HL-60/S4 treated with retinoic acid at 250 ng/mL for 4 days and 3 days (cell line): ENCODE measurements at regions not wholly inside any gene's neighbourhood (a gene's known extent, or its start where the extent isn't known, plus 50 kb on each side); places are given as distances from the start of the nearest gene placed in this dataset.
"Not testable (repeated sequence)": the region's sequence is repeated elsewhere in the genome, so short reads cannot be mapped to it uniquely, and the experiment has no call there.

Source experiments
- in situ Hi-C: fragments of 300-500 bp; cut with MboI; formaldehyde crosslinking; loops from 2 replicates; pipeline ENCODE4 v1.7.0; 2022; ENCODE audit warnings: low sequenced_read_pairs

DNA sequence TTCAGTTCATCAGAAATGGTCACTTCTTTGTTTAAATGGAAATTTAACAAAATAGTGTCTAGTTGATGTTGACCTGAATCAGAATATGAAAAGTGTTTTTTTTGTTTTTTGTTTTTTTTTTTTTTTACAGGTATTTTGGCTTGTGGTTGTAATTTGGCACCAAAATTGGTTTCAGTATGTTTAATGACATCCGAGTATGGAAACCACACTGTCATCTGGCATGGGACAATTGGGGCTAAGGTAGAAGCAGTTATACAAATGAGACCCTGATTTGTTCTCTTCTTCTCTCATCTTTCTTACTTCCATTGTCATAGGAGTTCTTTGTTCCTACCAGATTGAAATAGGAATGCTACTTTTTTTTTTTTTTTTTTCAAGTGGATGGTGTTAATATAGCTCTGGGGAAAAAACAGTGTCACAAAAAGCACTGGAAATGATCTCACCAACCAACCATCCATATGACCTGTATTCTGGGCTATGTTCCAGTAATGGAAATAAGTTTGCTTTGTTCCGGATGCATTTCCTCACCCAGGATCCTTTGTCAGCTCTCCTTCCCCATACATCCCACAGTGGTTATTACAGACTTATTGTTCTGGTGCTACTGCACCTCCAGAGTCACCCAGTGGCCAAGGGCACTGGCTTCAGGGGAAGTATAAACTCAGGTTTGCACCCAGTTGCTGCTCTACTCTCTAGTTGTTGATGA lies 95.8 kb downstream of the ATXN3L start:
- in situ Hi-C loops, result no loop called here

DNA sequence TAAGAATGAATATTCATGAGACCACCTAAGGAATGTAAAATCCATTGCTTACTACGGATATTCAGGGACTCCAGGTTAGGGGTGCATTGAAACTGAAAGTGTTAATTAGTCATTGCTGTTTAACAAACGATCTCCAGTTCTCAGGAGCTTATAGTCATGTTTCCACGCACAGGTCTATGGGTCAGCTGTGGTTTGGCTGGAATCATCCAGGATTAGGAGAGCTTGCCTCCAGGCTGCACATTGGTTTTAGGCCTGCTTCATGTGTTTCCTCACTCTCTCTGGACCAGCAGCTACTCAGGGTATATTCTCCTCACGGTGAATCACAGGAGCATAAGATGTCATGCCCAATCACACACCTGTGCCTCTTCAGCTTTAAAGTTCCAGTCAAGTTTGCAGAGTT lies 98.9 kb downstream of the ATXN3L start:
- in situ Hi-C loops, result no loop called here

DNA sequence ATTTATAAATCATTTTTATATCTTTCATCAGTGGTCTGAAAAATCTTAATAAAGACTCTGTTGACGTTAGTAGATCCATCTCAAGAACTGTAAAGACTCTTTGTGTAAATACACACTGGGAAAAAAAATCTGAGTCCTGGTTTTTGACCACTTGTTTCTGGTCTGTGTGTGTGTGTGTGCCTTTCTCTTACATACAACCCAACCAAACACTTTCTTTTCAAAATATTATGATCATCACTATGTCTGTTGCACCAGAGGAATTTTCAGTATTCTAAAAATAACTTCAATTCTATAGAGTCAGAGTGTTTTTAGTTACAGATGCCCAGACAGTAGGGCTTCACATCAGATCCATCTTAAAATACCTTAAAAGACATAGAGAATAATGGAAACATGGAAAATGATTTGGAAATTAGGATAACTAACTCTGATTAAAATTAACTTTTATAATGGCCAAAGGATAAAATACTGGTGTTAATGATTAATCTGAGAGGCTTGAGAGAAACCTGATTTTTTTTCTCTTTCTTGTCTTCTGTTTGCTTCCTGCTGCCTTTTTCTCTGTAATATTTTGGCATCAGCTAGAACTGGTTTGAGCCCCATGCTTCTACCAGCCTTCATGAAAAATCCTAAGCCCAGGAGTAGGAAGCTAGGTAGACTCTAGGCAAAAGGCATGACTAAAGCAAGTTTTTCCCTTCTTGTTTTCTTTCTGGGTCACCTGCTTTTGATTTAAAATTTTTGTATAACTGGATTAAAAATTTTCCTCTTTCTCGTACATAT lies 99.7 kb downstream of the ATXN3L start:
- in situ Hi-C loops, result no loop called here

DNA sequence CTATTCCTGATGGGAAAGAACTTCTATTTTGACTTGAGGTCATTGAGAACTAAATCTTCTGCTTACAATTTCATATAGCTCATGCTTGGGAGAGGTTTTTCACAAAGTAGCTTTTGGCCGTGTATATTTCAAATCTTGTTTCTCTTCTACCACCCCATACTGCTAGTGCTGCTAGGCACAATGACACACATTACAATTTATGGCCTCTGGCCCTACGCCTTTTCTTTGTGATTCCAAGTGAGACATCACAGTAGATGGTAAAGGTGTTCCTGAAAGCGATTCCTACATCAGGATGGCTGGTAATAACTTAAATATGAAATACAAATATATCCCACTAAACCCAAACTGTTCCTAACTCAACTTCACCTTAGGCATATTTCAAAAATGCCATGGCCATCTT lies 101.1 kb downstream of the ATXN3L start:
- in situ Hi-C loops, result no loop called here

DNA sequence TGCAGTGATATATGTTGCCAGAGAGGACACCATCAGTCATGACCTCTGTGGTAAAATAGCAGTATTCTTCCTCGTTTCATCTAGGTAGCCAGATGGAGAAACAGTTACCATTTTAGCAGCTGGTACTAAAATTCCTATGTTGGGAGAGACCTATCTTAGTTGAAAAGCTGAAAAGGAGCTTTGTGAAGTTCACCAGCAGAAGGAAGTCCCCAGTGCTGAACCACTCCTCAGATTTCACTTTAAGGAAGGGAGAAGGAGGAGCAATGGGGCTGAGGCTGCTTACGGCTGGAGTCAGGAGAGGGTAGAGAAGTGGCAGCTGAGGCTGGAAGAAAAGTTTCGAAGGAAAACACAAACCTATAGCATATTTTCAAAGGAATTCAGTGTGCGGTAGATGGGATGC lies 103.7 kb downstream of the ATXN3L start:
- in situ Hi-C loops, result no loop called here

DNA sequence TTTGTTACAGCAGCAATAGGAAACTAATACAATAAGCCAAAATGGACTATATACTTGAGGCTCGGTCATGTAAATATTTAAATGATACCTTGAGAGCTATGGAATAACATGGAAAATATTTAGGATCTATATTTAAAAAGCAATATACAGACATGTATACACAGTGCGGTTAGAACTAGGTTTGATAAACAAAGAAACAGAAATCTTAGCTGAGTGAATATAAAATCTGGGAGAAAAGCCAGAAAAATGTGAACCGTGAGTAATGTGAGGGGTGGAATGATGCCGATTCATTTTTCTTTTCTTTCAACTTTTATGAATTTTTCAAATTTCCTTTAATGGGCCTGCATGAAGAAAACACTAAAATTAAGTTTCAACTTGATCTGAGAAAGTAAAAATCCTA lies 104.1 kb downstream of the ATXN3L start:
- in situ Hi-C loops, result no loop called here

DNA sequence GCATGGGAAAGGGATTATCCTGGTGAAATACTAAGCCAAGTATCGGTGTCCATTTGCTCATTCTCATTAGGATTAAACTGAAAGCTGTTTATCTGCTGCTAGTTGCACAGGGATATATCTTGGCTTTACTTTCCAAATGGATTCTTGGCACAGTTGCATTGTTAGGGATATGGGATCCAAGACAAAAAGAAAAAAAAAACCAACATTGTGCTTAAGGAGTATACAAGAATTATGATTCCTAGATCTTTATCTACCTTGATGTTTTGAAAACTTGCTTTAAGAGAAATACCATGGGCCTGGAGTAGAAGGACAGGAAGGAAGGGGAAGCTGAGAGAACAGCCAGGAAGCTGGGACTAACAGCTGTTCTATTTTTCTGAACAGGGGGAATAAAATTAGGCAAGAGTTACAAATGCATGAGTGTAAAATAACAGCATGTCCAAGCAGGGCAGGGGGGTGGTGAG lies 107.6 kb downstream of the ATXN3L start:
- in situ Hi-C loops, result no loop called here

DNA sequence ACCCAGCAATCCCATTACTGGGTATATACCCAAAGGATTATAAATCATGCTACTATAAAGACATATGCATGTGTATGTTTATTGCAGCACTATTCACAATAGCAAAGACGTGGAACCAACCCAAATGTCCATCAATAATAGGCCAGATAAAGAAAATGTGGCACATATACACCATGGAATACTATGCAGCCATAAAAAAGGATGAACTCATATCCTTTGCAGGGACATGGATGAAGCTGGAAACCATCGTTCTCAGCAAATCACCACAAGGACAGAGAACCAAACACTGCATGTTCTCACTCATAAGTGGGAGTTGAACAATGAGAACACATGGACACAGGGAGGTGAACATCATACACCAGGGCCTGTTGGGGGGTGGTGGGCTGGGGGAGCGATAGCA lies 109.7 kb downstream of the ATXN3L start:
- in situ Hi-C loops, result not testable (repeated sequence)

DNA sequence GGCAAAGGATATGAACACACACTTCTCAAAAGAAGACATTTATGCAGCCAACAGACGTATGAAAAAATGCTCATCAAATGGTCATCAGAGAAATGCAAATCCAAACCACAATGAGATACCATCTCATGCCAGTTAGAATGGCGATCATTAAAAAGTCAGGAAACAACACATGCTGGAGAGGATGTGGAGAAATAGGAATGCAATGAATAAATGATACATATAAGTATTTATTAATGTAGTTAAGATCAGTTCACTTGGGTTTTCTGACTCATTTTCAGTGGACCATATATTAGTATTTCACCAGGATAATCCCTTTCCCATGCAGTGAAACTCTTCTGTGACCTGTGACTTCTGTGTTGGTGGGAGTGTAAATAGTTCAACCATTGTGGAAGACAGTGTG lies 110.1 kb downstream of the ATXN3L start:
- in situ Hi-C loops, result not testable (repeated sequence)

DNA sequence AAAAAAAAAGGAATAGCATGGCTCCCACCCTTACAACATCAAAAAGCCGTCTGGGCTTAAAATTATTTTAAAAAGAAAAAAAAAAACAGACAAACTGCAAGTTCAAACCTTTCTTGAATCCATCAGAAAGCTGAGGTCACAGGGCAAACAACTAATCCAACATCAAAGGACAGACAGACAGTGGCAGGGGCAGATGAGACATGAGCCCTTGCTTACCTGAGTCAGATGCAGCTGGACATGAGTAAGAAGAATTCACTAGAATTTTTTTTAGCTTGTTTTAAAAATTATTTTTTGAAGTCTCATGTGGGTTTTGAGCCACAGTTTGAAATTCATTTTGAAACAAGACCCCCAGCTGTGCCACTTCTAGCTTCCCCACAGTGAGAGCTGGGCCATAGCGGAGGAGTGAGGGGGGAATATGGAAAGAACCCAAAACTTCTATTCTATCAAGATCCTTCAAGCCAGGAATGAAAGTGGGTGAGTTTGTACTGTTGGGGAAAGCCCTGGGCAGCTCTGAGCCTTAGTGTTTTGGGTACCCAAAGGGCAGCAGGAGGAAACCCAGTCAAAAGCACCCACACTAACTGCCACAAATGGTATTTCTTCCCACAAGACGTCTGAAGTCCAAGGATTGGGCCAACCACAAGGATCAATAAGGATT lies 111.4 kb downstream of the ATXN3L start:
- in situ Hi-C loops, result no loop called here

DNA sequence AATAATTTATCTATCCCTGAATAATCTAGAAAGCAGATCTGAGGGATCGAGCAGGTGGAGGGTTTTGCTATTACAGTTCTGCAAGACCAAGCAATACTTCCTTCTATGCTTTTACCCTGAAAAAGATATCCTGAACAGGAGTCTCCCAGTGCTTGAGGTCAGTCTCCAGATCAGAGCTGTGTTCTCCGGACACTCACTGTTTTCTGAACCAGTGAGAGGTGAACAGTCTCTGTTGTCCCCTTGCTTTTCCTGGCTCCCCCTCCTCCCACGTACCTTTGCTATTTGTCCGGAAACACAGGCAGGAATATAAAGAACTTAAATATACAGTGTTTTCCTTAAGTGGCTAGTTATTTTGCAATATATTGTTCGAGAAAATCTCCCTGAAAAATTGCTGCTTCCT lies 116.6 kb downstream of the ATXN3L start:
- in situ Hi-C loops, result no loop called here

DNA sequence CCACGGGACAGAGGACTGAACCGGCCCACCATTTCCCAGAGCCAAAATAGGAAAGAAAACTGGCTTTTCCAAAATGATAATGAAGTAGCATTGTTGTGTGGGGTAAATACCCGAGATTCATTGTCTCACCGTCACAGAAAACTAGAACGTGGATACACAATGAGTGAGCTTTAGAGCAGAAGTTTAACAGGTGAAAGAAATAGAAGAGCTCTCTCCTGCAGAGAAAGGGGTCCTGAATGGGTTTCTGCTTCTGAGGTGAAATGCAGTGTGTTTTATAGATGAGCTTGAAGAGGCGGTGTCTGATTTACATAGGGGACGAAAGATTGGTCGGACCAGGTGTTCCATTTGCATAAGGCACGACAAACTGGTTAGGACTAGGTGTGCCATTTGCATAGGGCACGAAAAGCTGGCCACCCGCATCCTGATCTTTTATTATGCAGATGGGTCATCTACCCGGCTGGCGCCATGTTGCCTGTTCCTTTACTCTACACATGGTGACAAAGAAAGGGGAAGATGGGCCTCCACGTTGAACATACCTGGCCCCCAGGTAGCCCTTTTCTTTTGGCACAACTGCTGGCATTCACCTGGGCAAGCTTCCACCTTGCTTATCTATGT lies 118.1 kb downstream of the ATXN3L start:
- in situ Hi-C loops, result no loop called here

DNA sequence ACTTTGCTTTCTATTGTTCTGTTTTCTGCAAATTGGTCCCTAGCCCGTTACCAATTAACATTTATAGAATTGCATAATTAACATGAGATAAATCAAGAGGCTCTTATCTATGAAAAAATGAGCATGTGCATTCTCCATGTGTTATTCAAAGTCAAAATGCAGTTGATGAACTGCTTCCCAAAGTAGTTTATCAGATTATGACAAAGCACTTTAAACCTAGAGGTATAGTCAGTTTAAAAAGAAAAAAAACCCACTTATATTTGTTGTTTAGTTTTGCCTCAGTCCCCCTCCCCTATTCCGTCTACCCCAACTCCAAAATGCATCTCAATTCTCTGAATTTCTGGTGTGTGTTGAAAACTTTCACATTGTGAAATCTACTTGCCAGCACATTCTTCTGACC lies 119.5 kb downstream of the ATXN3L start:
- in situ Hi-C loops, result no loop called here

DNA sequence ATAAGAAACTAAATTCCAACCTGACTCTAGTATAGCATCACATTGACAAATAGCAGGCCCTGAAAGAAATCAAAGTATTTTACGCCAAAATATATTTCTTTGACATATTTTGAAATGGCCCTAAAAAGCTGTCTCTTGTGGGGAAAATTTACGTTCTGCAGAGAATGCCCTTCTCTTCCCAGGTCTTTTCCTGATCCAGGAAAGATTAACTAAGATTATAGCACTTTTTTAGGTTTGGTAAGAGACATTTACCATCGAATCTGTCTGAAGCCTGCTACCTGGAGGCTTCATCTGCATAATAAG lies 121.1 kb downstream of the ATXN3L start:
- in situ Hi-C loops, result no loop called here

DNA sequence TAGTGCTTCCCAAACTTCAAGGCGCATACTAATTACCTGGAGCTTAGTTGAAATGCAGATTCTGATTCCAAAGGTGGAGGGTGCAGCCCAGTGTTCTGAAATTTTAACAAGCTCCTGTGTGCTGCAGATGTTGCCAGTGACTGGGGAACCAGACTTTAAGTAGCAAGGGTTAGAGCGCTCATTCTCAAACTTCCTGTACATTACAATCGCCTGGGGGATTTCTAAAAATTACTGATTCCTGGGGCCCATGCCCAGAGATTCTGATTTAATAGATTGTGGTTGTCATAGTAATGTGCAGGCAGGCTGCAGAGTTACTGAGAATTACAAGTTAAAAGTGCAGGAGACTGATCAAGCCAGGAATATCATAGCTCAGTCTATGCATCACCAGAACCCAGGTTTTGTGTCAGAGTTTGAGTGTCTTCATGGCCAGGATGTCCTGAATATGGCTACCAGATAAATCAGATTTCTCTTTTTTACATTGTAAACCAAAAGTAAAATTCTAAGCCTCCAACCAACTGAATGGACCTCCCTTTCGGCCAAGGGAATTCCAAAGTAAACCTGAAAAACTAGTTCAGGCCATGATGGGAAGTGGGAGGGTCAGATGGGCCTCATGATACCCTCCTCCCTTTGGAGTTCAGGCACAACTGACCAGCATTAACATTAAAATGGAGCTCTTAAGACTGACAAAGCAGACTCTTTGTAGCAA lies 121.6 kb downstream of the ATXN3L start:
- in situ Hi-C loops, result no loop called here

DNA sequence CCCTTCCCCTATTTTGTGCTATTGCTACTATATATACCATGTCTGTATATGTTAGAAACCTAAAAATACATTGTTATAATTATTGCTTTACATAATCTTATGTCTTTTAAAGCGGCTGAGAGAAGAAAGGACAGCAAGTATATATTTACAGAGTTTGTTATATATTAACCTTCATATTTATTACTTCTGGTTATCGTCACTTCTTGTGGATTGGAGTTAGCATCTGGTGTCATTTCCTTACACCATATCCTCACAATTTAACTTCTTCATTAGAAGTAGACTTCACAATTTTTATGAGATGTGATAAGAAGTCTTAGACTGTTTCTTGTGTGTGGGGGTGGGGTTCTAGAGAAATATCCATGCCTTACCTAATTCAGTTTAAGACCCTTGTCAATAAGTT lies 123.1 kb downstream of the ATXN3L start:
- in situ Hi-C loops, result no loop called here

DNA sequence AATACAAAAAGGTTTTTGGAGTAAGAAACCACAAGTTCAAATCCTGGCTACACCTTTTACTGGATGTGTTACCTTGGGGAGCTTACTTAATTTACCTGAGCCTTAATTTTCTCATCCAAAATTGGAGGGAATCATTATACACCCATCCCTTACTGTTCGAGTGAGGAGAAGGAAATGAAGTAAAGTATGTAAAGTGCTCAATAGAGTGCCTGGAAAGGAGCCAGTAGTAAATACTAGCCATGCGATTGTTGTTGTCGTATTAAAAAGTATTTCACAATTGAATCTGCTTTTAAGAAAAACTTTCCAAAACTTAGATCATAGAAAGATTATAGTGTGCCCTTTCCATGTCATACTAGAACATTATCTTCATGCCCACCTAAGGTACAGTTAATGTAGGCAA lies 124.5 kb downstream of the ATXN3L start:
- in situ Hi-C loops, result no loop called here

DNA sequence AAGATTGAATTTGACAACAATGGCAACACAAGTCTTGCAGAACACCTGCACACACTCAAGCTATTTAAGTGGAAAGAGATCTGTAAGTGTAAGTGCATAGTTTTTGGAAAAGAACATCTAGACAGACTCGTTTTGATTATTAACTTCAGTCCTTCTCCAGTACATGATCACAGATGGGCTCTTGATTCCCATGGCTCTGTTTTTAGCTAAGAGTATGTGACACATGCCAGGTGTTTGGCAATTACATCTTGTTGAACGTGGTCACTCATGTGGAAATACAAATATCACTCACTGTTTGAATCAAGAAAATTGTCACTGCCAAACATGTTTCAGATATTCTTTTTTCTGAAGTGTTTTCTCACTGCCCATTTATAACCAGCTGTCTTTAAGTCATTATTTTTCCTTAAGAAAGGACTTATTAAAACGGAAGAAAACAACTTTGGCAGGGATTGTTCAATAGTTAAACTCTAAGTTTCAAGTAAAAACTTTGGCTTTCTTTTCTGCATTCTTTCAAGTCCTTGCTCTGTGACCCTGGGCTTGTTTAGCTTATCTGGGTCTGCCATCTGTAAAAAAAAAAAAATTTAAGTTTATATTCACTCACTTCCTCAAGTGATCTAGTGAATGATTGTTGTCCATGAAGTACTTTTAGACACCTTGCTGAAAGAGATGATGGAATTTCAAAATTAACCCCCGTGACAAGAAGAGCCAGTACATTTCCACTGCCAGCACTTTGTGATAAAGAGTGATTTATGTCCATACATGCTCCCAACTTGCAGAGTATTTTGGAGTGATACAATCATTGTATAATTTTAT lies 125.4 kb downstream of the ATXN3L start:
- in situ Hi-C loops, result no loop called here

DNA sequence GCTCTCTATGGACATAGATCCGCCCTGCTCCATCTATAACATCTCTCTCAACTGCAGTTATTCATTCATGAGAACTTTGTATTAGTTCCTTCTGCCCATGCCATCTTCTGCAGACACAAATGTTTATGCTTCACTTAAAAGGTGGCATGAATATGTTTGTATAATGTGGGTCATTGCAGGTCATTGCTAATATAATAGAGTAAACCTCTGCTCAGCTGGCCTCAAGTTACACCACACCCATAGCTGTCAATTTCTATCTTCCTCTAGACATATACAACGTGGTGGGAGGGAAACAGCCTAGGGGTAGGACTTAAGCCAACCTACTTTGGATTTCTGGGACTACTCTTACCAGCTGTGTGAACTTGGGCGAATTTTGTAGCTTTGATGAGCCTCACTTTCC lies 129.8 kb downstream of the ATXN3L start:
- in situ Hi-C loops, result no loop called here

DNA sequence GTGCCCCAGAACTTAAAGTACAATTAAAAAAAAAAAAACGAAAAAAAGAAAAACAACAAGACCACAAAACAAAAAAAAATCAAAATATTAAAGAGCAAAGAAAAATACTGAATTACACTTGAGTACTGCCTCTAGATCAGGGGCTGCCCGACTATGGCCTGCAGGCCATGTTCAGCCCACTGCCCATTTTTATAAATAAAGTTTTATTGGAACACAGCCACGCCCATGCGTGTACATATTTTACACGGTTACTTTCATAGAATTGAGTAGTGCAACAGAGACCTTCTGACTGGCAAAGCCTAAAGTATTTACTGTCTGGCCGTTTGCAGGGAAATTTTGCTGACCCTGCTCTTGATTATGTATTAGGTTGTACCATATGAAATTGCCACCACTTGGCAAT lies 130.5 kb downstream of the ATXN3L start:
- in situ Hi-C loops, result no loop called here
